ENCODE measurements at regions not wholly inside any gene's neighbourhood (a gene's known extent, or its start where the extent isn't known, plus 50 kb on each side); places are given as distances from the start of the nearest gene placed in this dataset.

- DNase-seq = no peak
These were observed 772.8 kb upstream of the GJE1 start for GRCh38 chr6:141359953-141360352.

DNA sequence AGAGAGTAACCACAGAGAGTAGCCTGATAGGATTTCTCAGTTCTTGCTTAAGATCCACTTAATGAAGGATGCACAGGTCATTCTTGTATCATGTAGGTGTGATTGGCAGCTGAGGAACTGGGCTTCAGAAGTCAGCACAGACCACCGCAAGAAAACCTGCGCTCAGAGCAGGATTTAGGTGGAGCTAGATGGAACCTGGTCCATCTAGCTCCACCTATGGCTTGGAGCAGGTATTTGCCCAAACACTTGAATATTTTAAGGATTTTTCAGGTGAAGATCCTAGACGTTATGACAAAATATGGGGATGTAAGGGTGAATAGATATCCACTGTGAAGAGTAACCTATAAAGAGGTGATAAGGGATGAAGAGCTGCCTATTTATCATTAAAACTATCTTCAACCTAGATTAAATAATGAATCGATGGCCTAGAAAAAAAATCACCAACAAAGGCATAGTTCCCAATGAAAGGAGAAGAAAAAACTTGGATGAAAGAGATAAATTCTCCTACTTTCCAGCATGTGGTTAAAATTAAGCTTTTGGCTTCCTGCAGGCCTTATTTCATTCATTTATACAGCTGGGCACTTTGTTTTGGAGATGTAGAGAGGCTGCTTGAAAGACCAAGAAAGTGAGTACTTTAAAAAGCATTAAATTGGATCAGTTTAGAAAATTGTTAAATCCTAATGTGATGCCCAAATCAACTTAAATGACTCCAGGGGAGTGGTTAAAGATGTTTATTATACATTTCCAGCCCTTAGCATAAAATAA is 778.4 kb upstream of the GJE1 start:
- DNase-seq = no peak

DNA sequence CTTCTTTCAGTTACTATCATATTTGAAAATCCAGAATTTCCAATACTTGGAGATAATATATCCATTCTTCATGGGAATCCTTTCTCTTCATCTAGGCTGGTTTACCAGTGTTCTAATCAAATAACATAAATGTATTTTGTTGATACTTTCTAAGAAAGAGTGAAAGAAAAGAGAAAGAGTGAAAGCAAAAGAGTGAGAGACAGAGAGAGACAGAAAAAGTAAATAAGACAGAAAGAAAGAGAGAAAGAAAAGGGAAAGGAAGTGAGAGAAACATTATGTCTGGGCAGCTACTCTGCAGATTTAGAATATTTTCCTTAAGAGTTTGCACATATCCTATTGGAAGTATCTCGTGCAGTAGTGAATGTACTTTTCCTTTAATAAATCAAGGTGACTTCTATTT is 781.0 kb upstream of the GJE1 start:
- DNase-seq = no peak

DNA sequence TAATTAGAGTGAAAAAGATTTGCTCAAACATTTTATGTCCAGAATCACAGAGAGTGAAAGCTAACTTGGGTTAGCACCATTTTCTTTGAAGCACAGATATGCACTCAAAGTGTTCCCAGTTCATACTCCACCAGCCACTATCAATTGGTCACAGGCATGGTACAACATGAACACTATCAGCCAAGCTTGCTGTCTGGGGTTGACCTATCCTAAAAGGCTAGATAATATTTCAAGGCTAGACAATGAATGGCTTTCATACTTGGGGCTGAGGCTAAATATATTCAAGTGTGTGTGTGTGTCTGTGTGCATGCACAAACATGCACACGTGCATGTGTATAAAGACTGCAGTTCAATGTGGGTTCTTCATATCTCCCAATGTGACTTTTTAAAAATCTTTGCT is 783.0 kb upstream of the GJE1 start:
- DNase-seq = no peak

DNA sequence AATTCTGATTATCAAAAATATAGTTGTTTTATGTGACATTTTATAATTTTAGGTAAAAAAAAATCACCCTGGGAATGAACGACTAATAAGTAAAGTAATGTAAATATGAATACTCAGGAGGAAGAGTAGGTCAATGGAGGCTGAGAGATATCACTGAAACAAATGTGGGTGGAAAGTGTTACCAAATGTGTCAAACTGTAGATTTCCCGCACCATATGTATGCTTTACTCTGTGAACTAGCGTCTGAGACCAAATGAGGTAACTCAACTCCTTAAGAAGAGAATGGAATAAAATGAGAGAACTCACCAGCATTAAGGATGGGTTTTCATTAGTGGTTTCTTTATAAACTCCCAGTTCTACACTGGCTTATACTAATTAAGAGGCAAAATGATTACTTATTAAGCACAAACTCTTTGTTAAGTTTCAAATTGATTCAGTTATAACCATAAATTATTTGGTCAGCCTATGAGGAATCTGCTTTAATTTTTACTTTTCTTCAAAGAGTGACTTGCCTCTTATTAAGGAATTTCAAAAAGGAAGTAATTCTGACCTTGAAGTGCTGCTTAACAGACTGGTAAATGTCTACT is 784.7 kb upstream of the GJE1 start:
- no peak for DNase-seq

DNA sequence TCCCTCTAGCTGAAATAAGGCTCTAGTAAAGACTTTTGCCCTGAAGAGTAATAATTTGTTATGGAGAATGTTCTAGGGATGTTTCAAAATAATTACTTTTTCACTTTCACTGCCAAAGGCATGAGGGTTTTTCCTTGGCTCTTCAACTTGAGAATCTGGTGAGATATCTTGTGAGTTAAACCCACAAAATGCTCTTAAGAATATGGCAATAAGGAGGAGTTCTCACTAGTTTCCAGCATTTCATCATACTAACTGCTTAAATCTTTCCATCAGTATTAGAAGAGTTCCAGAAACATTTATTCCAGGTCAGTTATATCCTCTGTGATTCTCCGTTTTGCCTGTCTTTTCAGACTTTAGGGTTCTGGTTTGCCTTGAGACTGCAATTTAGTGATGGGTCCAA is 785.6 kb upstream of the GJE1 start:
- no peak for DNase-seq

DNA sequence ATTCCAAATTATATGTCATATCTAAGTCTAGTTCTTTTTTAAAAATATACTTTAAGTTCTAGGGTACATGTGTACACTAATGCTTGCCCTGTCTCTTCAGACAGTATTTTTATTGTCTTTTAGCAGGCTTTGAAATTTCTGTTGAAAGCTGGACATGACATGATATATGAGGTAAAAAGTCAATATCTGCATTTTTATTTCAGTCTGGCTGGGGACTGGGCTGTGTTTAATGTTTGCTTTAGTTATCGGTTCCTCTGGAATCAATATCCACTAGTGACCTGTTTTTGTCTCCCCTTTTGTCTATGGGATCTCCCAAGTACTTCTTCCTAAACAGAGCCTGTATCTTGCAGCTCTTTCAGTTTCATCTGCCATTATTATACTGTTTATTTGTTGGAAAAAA is 786.2 kb upstream of the GJE1 start:
- DNase-seq = no peak

GRCh38 chr6:141337191-141337590 is 795.5 kb upstream of the GJE1 start:
- no peak for DNase-seq

DNA sequence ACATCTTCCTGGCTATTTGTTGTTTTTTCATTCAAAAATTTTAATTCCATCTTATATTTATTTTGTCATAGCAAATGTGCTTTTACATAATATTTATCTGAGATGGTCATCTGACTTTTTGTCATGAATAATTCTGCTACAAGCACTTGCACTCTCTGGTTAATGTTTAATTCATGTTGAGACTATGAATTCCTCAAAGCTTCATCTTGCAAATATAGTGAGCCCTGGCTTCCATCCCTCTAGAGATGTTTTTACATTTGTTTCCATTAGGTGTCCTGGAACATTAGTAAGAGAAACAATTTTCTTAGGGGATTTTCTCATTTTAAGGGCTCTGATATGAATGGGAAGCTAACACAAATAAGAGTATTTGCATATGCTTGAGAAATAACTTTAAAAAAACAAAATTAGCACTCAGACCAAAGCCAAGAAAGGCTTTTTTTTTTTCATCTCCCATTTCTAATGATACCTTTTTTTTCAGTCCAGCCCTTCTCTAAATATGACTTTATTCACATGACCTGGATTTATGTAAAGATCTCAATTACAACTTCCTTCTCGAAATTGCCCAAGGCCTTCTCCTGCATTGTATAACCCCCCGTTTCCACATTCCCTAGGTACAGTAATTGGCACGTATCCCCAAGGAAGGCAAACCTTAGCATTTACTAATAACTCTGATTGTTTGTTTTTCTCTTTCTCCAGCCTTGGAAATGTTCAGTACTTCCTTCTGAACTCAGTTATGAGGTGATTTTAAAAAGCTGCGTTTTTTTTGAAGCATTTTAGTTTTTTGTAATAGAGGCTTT is 797.0 kb upstream of the GJE1 start:
- no peak for DNase-seq

DNA sequence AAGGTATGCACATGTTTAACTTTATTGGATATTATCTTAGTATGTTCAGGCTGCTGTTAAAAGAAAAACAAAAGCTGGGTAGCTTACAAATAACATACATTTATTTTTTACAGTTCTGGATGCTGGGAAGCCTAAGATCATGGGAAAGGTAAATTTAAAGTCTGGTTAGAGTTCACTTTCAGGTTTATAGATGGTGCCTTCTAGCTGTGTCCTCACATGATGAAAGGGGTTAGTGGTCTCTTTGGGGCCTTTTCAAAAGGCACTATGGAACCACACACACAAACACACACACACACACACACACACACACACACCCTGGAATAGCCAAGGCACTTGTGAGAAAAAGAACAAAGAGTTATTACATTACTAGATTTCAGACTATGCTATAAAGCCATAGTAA is 805.8 kb upstream of the GJE1 start:
- no peak for DNase-seq

- no peak for DNase-seq
These were observed 806.3 kb upstream of the GJE1 start for GRCh38 chr6:141326426-141326825.

DNA sequence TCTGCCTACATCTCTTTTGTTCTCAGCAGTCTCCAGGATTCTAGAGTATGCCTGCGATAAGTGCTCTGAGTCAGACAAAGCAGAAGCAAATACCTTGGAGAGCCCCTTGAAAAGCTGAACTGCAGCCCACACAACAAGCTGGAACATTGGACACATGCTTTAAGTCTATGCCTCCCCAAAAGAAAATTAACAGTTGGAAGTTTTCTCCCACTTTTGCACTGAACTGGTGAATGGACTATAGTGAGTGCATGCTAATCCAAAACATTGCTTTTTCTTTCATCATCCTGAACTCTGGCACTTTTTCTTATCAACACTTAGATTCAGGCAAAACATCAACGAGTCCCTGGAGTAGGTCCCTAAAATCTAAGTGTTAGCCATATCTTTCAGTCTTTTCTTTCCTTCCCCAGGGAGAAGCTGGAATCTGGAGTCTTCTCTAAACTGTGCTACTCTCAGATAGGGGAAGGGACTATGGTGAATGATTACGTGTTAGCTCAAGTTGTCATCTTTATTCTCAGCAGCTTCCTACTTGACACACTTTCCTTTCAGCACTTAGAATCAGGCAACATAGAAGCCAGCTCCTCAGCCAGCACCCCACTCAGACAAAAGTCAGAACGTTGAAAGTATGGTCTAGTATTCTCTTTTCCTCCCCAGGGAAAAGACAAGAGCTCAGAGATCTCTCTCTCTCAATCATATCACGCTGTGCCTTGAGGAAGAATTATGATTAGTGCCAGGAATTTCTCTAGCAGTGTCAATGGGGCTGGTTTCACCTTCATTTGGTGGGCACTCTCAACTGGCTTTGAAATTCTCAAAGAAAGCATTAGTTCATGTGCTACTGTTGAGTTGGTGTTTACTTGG is 811.0 kb upstream of the GJE1 start:
- no peak for DNase-seq

DNA sequence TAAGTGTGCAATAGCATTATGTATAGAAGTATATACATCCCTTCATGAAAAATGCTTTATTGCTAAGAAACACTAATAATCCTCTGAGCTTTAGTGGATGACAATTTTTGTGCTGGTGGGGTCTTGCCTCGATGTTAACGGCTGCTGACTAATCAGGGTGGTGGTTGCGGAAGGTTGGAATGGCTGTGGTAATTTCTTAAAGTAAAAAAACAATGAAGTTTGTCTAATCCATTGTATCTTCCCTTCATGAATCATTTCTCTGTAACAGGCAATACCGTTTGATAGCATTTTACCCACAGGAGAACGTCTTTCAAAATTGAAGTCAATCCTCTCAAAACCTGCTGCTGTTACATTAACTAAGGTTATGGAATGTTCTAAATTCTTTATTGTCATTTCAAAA is 816.5 kb upstream of the GJE1 start:
- DNase-seq = no peak

GRCh38 chr6:141313986-141314385 is 818.7 kb upstream of the GJE1 start:
- no peak for DNase-seq

DNA sequence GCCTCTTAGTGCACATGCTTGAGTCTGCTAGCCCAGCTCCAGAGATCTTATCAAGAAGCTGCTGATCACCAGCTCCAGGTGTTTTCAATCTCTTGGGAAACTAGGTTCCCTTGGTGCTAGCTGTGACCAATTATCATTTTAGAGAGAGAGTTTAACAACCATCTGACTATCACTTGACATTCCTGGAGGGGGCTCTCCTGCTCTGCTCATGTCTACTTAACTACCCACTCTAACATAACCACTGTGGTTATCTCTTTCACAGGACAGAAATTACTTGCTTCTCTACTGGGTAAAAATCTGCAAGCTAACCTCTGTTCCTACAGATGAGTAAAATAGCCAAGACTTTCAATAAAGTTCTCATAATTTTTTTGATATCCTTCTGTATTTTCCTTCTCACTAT is 823.4 kb upstream of the GJE1 start:
- no peak for DNase-seq

DNA sequence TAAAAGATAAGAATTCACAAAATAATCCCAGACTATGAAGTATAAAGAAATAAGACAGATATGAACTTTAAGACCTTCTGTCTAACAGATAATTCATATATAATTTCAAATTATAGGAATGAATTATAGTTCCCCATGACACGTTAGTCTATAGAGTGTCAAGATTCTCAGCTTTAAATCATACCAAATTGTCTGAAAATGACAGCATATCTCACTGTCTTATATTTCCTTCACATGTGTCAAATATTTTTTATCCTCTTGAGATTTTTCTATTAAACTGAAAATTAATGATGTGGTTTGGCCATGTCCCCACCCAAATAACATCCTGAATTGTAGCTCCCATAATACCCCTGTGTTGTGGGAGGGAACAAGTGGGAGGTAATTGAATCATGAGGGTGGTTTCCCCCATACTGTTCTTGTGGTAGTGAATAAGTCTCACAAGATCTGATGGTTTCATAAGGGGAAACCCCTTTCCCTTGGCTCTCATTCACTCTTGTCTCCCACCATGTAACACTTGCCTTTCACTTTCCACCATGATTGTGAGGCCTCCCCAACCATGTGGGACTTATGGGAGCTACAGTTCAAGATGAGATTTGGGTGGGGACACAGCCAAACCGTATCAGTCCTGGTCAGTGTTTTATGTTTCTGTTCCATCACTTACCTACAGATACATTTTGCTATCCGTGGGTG is 825.3 kb upstream of the GJE1 start:
- no peak for DNase-seq

DNA sequence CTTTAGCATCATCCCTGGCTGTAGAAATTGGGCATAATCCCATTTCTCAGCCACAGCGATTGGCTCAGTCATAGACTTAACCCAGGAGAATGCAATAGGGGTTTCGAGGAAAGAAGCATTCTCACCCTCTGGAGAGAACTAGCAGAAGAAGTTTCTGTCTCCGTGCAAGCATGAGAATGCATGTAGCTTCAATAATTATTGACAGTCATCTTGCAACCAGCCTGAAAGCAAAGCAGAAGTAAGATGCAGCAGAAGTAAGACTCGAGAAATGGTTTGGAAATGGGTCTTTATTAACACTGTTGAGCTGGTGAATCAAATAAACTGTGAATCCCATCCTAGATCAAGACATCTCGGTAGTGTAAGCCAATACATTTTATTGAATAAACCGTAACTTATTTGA is 828.8 kb upstream of the GJE1 start:
- DNase-seq = no peak

GRCh38 chr6:141301779-141302178 is 830.9 kb upstream of the GJE1 start:
- DNase-seq = no peak

- DNase-seq = no peak
These were observed 841.6 kb upstream of the GJE1 start for GRCh38 chr6:141290941-141291721.

GRCh38 chr6:141288947-141289346 is 843.8 kb upstream of the GJE1 start:
- DNase-seq = no peak

DNA sequence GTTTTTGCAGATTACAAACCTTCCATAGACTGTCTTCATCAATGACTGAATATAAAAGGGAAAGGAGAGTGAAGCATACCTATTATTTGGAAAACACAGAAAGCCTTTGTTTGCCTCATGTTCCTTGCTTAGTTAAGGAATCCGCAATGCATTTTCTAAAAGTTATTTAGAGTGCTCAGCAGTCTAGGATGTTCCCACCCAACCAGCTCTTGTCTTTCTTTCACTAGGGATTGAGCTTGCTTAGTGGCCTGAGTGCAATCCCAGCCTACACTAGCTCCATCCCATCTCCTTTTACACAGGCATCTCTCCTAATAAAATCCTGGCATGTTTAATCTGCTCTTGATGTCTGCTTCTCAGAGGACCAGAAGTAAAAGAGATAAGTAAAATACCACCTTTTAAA is 850.5 kb upstream of the GJE1 start:
- DNase-seq = no peak

DNA sequence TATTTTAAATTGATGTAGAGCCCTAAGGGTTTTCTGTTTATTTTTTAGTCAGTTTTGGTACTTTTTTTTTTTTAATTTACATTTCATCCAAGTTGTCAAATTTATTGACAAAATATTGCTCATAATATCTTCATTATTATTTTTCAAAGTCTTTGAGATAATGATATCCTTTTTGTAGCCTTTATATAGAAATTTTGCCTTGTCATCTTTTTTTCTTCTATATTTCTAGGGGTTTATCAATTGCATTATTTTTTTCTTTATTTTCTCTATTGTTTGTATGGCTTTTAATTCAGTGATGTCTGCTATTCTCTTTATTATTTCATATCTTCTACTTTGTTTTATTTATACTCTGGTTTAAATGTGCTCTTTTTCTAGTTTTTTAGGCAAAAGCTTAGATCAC is 863.0 kb upstream of the GJE1 start:
- no peak for DNase-seq

All from SIG-M5 (cell line).